Glutamatergic neuron (in vitro differentiated cells): ENCODE measurements at regions not wholly inside any gene's neighbourhood (a gene's known extent, or its start where the extent isn't known, plus 50 kb on each side); places are given as distances from the start of the nearest gene placed in this dataset.

Experiments
- DNase-seq: peaks from one replicate; pipeline ENCODE4 v3.0.0; 2022
- H3K27ac Mint-ChIP-seq: one replicate; pipeline ENCODE4 v1.8.0; 2020; ENCODE audit warnings: mild to moderate bottlenecking, mixed read lengths, inconsistent platforms; ENCODE audit not compliant: unreplicated experiment
- H3K27me3 Mint-ChIP-seq: one replicate; pipeline ENCODE4 v1.8.0; 2020; ENCODE audit warnings: mild to moderate bottlenecking, moderate library complexity, mixed read lengths, inconsistent platforms; ENCODE audit not compliant: unreplicated experiment
- H3K36me3 Mint-ChIP-seq: one replicate; pipeline ENCODE4 v1.8.0; 2020; ENCODE audit warnings: mild to moderate bottlenecking, mixed read lengths, inconsistent platforms; ENCODE audit not compliant: unreplicated experiment
- H3K4me1 Mint-ChIP-seq: one replicate; pipeline ENCODE4 v1.8.0; 2020; ENCODE audit warnings: mild to moderate bottlenecking, low read depth, mixed read lengths, inconsistent platforms; ENCODE audit not compliant: unreplicated experiment
- H3K4me3 Mint-ChIP-seq: one replicate; pipeline ENCODE4 v1.8.0; 2020; ENCODE audit warnings: mild to moderate bottlenecking, mixed read lengths, inconsistent platforms; ENCODE audit not compliant: unreplicated experiment
- H3K9me3 Mint-ChIP-seq: one replicate; pipeline ENCODE4 v1.8.0; 2020; ENCODE audit warnings: mild to moderate bottlenecking, moderate library complexity, mixed read lengths, inconsistent platforms; ENCODE audit not compliant: unreplicated experiment
- CTCF ChIP-seq: fragments of 200-600 bp; sonication (generic); IDR thresholded peaks from one replicate; pipeline ENCODE4 v1.5.0; 2021; ENCODE audit not compliant: partially characterized antibody, unreplicated experiment

GRCh38 chr17:79392598-79392997 is 218.3 kb downstream of the RBFOX3 start:
- Mint-ChIP-seq H3K27ac (no peak overlapping the region), H3K4me3 (peak overlapping the region; percentile 36), H3K27me3 (peaks cover 18% of the 10 kb centered on the region), H3K9me3 (peaks cover 32% of the 10 kb centered on the region), H3K4me1 (peaks cover 36% of the 10 kb centered on the region), H3K36me3 (peaks cover 14% of the 10 kb centered on the region)
- DNase-seq = no peak
- TF ChIP-seq CTCF = no peak

DNA sequence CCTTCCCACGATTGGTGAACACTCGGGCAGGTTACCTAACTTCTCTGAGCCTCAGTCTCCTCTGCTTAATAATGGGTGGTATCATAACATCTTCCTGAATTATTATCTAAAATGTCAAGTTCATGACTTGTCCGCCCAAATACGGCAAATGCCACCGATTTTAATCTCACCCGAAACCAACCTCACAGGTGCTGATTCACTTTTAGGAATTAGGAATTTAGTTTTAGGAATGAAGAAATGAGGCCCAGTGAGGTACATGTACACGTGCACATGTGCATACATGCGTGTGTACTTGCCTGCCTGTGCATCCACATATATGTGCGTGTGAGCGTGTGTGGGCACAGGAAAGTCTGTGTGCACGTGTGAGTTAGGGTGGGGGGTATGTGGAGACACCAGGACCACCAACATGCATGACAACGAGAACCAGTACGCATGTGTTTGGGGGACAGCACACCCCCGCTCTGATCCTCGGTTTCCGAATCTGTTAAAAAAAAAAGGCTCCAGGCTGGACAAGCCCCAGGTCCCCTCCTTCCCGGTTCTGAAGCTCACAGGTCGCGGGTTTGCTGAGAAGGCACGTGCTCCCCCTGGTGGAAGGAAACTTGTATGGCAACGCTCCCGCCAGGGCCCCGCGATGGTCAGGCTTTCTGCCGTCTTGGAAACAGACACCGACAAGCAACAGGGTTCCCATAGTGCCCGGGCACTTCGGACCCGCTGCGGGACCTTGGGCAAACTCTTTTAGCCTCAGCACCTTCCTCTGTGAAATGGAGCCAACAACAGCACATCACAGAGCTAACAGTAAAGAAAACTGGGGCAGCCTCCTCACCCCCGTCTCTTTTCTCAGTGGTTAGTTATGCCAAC is 219.2 kb downstream of the RBFOX3 start:
- H3K4me1 Mint-ChIP-seq = peaks cover 35% of the 10 kb centered on the region
- peak; percentile 87 for DNase-seq
- peaks cover 18% of the 10 kb centered on the region for H3K27me3 Mint-ChIP-seq
- peaks cover 33% of the 10 kb centered on the region for H3K9me3 Mint-ChIP-seq
- H3K36me3 Mint-ChIP-seq = peaks cover 14% of the 10 kb centered on the region
- peak; percentile 93 for TF ChIP-seq CTCF
- peak overlapping the region; percentile 59 for H3K4me3 Mint-ChIP-seq
- no peak overlapping the region for H3K27ac Mint-ChIP-seq

- H3K4me3 Mint-ChIP-seq = no peak overlapping the region
- TF ChIP-seq CTCF = no peak
- peaks cover 20% of the 10 kb centered on the region for H3K27me3 Mint-ChIP-seq
- H3K36me3 Mint-ChIP-seq = peaks cover 14% of the 10 kb centered on the region
- H3K9me3 Mint-ChIP-seq = peaks cover 38% of the 10 kb centered on the region
- peaks cover 32% of the 10 kb centered on the region for H3K4me1 Mint-ChIP-seq
- H3K27ac Mint-ChIP-seq = no peak overlapping the region
- DNase-seq = no peak
Measured at GRCh38 chr17:79389896-79390295, 221.0 kb downstream of the RBFOX3 start.

GRCh38 chr17:79388556-79389295 is 222.1 kb downstream of the RBFOX3 start:
- Mint-ChIP-seq H3K27me3 (peaks cover 20% of the 10 kb centered on the region), H3K4me3 (no peak overlapping the region), H3K36me3 (peaks cover 10% of the 10 kb centered on the region), H3K9me3 (peaks cover 29% of the 10 kb centered on the region), H3K27ac (peak overlapping the region; percentile 0), H3K4me1 (peaks cover 28% of the 10 kb centered on the region)
- DNase-seq = peak; percentile 90
- peak; percentile 80 for TF ChIP-seq CTCF

- no peak overlapping the region for H3K4me3 Mint-ChIP-seq
- peaks cover 8% of the 10 kb centered on the region for H3K36me3 Mint-ChIP-seq
- H3K27me3 Mint-ChIP-seq = peaks cover 21% of the 10 kb centered on the region
- peaks cover 34% of the 10 kb centered on the region for H3K4me1 Mint-ChIP-seq
- DNase-seq = no peak
- H3K9me3 Mint-ChIP-seq = peaks cover 29% of the 10 kb centered on the region
- no peak overlapping the region for H3K27ac Mint-ChIP-seq
- no peak for TF ChIP-seq CTCF
Measured at GRCh38 chr17:79387783-79388182, 223.1 kb downstream of the RBFOX3 start.
